Chondrocyte (in vitro differentiated cells): ENCODE measurements at regions not wholly inside any gene's neighbourhood (a gene's known extent, or its start where the extent isn't known, plus 50 kb on each side); places are given as distances from the start of the nearest gene placed in this dataset.

ENCODE experiments used
- DNase-seq: peaks from one replicate; pipeline ENCODE4 v3.0.0; 2021; ENCODE audit warnings: mixed read lengths, low spot score
- H3K27ac Mint-ChIP-seq: one replicate; pipeline ENCODE4 v1.8.0; 2021; ENCODE audit warnings: mild to moderate bottlenecking, moderate library complexity, mixed read lengths; ENCODE audit not compliant: unreplicated experiment
- H3K27me3 Mint-ChIP-seq: 2 replicates; pipeline ENCODE4 v1.8.0; 2021; ENCODE audit warnings: low read depth, mixed read lengths
- H3K36me3 Mint-ChIP-seq: 2 replicates; pipeline ENCODE4 v1.8.0; 2021; ENCODE audit warnings: low read depth, mixed read lengths
- H3K4me1 Mint-ChIP-seq: 2 replicates; pipeline ENCODE4 v1.8.0; 2021; ENCODE audit warnings: low read depth, mild to moderate bottlenecking, mixed read lengths
- H3K4me3 Mint-ChIP-seq: one replicate; pipeline ENCODE4 v1.8.0; 2021; ENCODE audit warnings: mild to moderate bottlenecking, moderate library complexity, mixed read lengths; ENCODE audit not compliant: unreplicated experiment
- H3K9me3 Mint-ChIP-seq: 2 replicates; pipeline ENCODE4 v1.8.0; 2021; ENCODE audit warnings: low read depth, mixed read lengths
- TF ChIP-seq, protein P1 (sequence below): fragments of 200-600 bp; sonication (generic); IDR thresholded peaks from 2 replicates; pipeline ENCODE4 v1.5.0; 2021; ENCODE audit warnings: antibody characterized with exemption, mild to moderate bottlenecking, moderate library complexity

DNA sequence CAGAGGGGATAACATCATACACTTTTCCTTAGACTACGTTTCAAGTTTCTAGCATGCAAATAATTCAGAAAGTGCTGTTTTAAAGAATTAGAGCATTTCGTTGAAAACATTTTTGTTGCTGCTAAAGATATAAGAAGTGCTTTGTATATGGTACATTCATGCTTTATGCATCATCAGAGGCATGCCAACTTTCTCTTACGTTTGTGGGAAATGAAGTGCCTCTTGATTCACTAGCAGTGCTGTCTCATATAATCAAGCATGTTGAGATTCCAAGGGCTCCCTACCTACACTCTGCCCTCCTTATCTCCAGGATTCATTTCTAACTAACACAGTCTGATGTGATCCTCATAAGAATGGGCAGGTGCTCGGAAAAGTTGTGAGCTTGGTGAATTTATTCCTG, 748.6 kb upstream of the DDX18 start:
- TF ChIP-seq, protein P1, sequence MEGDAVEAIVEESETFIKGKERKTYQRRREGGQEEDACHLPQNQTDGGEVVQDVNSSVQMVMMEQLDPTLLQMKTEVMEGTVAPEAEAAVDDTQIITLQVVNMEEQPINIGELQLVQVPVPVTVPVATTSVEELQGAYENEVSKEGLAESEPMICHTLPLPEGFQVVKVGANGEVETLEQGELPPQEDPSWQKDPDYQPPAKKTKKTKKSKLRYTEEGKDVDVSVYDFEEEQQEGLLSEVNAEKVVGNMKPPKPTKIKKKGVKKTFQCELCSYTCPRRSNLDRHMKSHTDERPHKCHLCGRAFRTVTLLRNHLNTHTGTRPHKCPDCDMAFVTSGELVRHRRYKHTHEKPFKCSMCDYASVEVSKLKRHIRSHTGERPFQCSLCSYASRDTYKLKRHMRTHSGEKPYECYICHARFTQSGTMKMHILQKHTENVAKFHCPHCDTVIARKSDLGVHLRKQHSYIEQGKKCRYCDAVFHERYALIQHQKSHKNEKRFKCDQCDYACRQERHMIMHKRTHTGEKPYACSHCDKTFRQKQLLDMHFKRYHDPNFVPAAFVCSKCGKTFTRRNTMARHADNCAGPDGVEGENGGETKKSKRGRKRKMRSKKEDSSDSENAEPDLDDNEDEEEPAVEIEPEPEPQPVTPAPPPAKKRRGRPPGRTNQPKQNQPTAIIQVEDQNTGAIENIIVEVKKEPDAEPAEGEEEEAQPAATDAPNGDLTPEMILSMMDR, result no peak
- DNase-seq, result no peak
- H3K27ac Mint-ChIP-seq, result no peak overlapping the region
- no peaks in the 10 kb centered on the region for H3K4me1 Mint-ChIP-seq
- peaks cover 6% of the 10 kb centered on the region for H3K9me3 Mint-ChIP-seq
- no peaks in the 10 kb centered on the region for H3K36me3 Mint-ChIP-seq
- H3K4me3 Mint-ChIP-seq, result no peak overlapping the region
- H3K27me3 Mint-ChIP-seq, result no peaks in the 10 kb centered on the region

DNA sequence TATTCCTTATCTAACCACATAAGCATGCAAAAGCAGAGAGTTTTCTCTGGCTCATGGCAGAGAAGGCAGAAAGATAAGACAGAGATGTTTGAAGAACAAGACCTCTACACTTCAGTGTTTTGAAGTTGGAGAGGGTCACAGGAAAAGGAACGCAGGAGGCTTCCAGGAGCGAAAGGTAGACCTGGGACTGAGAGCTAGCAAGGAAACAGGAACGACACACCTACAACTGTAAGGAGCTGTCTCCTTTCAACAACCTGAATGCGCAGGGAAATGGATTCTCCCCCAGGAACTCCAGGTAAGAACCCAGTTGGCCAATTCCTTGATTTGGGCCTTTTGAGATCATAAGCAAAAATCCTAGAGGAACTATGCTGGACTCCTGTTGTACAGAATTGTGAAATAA, 746.6 kb upstream of the DDX18 start:
- H3K27ac Mint-ChIP-seq, result no peak overlapping the region
- no peaks in the 10 kb centered on the region for H3K27me3 Mint-ChIP-seq
- no peak for DNase-seq
- no peaks in the 10 kb centered on the region for H3K36me3 Mint-ChIP-seq
- H3K4me1 Mint-ChIP-seq, result no peaks in the 10 kb centered on the region
- H3K4me3 Mint-ChIP-seq, result no peak overlapping the region
- H3K9me3 Mint-ChIP-seq, result peaks cover 15% of the 10 kb centered on the region
- TF ChIP-seq, protein P1, result no peak

DNA sequence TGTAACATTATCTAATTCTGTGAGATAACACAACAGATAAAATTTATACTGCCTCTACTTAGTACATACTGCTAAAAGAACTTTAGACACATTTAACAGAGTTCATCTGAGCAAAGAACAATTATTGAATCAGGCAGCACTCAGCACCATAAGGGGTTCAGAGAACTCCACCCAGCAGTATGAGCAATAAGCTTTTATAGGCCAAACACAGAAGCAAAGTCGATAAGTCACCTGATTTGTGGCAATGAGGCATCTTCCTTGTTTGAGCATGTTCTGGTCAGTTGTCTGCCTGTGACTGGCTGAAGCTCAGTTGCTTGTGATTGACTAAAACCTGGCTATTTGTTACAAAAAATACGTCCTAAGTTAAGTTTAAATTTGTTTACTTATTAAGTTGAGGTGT, 746.1 kb upstream of the DDX18 start:
- H3K4me1 Mint-ChIP-seq, result no peaks in the 10 kb centered on the region
- peaks cover 15% of the 10 kb centered on the region for H3K9me3 Mint-ChIP-seq
- no peak for DNase-seq
- TF ChIP-seq, protein P1, result no peak
- no peak overlapping the region for H3K4me3 Mint-ChIP-seq
- no peaks in the 10 kb centered on the region for H3K36me3 Mint-ChIP-seq
- no peak overlapping the region for H3K27ac Mint-ChIP-seq
- no peaks in the 10 kb centered on the region for H3K27me3 Mint-ChIP-seq

DNA sequence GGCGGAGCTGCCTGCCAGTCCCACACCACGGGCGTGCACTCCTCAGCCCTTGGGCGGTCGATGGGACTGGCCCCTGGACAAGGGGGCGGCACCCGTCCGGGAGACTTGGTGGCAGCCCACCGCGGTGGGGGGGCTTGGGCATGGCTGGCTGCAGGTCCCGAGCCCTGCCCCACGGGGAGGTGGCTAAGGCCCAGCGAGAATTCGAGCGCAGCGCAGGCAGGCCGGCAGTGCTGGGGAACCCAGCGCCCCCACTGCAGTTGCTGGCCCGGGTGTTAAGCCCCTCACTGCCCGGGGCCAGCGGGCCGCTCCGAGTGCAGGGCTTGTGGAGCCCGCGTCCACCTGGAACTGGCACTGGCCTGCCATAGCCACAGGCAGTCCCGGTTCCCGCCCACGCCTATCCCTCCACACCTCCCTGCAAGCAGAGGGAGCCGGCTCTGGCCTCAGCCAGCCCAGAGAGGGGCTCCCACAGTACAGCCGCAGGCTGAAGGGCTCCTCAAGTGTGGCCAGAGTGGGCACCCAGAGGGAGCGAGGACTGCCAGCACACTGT, 742.9 kb upstream of the DDX18 start:
- TF ChIP-seq, protein P1, result no peak
- no peaks in the 10 kb centered on the region for H3K27me3 Mint-ChIP-seq
- H3K9me3 Mint-ChIP-seq, result peaks cover 15% of the 10 kb centered on the region
- H3K4me1 Mint-ChIP-seq, result no peaks in the 10 kb centered on the region
- no peak overlapping the region for H3K4me3 Mint-ChIP-seq
- peak; percentile 91 for DNase-seq
- H3K36me3 Mint-ChIP-seq, result no peaks in the 10 kb centered on the region
- no peak overlapping the region for H3K27ac Mint-ChIP-seq

DNA sequence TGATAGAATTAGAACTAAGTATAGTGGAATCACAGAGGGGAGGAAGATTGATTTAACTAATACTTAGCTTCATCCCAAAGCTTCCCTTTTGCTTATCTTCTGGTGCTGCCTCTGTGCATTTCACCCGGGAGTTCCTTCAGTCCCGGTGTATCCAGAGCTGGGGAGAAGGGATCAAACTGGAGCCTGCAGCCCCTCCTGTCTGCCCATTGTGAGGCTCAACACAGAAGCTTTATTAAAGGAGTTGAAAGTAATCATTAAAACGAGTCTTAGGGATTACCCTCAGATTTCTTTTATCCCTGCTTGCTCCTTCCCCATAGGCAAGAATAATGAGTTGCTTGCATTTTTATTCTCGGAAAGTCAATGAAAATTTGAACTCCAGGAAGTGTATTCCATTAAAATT, 739.7 kb upstream of the DDX18 start:
- H3K27me3 Mint-ChIP-seq, result no peaks in the 10 kb centered on the region
- TF ChIP-seq, protein P1, result no peak
- H3K27ac Mint-ChIP-seq, result no peak overlapping the region
- DNase-seq, result no peak
- peaks cover 22% of the 10 kb centered on the region for H3K9me3 Mint-ChIP-seq
- H3K4me1 Mint-ChIP-seq, result no peaks in the 10 kb centered on the region
- no peaks in the 10 kb centered on the region for H3K36me3 Mint-ChIP-seq
- no peak overlapping the region for H3K4me3 Mint-ChIP-seq
